H1 (cell line): ENCODE measurements at regions not wholly inside any gene's neighbourhood (a gene's known extent, or its start where the extent isn't known, plus 50 kb on each side); places are given as distances from the start of the nearest gene placed in this dataset.

Experiments used
- CTCF ChIA-PET: fragments of 300-600 bp; sonication (Branson Sonifier 250); formaldehyde crosslinking; loops from one replicate; lab custom pipeline; 2021; ENCODE audit not compliant: partially characterized antibody; lab: Charles Lee
- POLR2A ChIA-PET: fragments of 300-600 bp; sonication (Branson Sonifier 250); formaldehyde crosslinking; loops from one replicate; lab custom pipeline; 2021; ENCODE audit warnings: inconsistent platforms; ENCODE audit not compliant: partially characterized antibody; lab: Charles Lee
- DNase-seq, 2 experiments: peaks; one replicate each; pipeline versions ENCODE4 v3.0.0 to v3.0.0-alpha.2; 2010 to 2022; ENCODE audit warnings: low spot score in 2 of 2, low read depth in 1 of 2, mixed read lengths in 1 of 2
- FAIRE-seq: peaks from 2 replicates; lab custom pipeline; 2011; peaks lifted over from hg19 to GRCh38; lab: Jason Lieb, UNC
- H2AFZ ChIP-seq: 2 replicates; pipeline ENCODE4 v1.8.1; 2012; ENCODE audit warnings: low read length, inconsistent platforms
- H2AK5ac ChIP-seq: 2 replicates; pipeline ENCODE4 v1.6.1; 2013; ENCODE audit warnings: low read depth, low read length
- H2BK120ac ChIP-seq: replicated peaks from 2 replicates; pipeline ENCODE3; 2013; ENCODE audit warnings: low read depth, low read length, inconsistent platforms
- H2BK12ac ChIP-seq: 2 replicates; pipeline ENCODE4 v1.6.1; 2013; ENCODE audit warnings: low read depth, low read length
- H2BK15ac ChIP-seq: 2 replicates; pipeline ENCODE4 v1.6.1; 2013; ENCODE audit warnings: low read length
- H2BK20ac ChIP-seq: 2 replicates; pipeline ENCODE4 v1.6.1; 2013; ENCODE audit warnings: low read length
- H2BK5ac ChIP-seq: 2 replicates; pipeline ENCODE4 v1.6.1; 2013; ENCODE audit warnings: low read depth, low read length
- H3K14ac ChIP-seq: 2 replicates; pipeline ENCODE4 v1.6.1; 2013; ENCODE audit warnings: inconsistent platforms; ENCODE audit not compliant: insufficient read length
- H3K18ac ChIP-seq: 2 replicates; pipeline ENCODE4 v1.6.1; 2013; ENCODE audit warnings: low read length; ENCODE audit errors: extremely low read depth
- H3K23ac ChIP-seq: 2 replicates; pipeline ENCODE4 v1.6.1; 2013; ENCODE audit warnings: inconsistent platforms; ENCODE audit not compliant: insufficient read length
- H3K23me2 ChIP-seq: 2 replicates; pipeline ENCODE4 v1.6.1; 2013; ENCODE audit warnings: low read depth, low read length
- H3K27ac ChIP-seq: 2 replicates; pipeline ENCODE4 v1.6.1; 2011; ENCODE audit warnings: low read depth, low read length, inconsistent platforms
- H3K27me3 ChIP-seq, 4 experiments: replicated peaks in 1 of 4; 1 replicate in 1 of 4; 2 replicates in 3 of 4; pipeline versions ENCODE4 v1.6.1 to v1.8.1; 2011 to 2013; ENCODE audit warnings: low read length in 3 of 4, mild to moderate bottlenecking in 3 of 4, inconsistent platforms in 2 of 4, mixed read lengths in 2 of 4, moderate library complexity in 1 of 4; ENCODE audit not compliant: control insufficient read depth in 3 of 4, insufficient read depth in 3 of 4; ENCODE audit errors: extremely low read depth in 1 of 4
- H3K36me3 ChIP-seq, 4 experiments: 2 replicates each; pipeline versions ENCODE4 v1.6.1 to v1.8.1; 2011 to 2013; ENCODE audit warnings: mild to moderate bottlenecking in 4 of 4, low read length in 3 of 4, moderate library complexity in 2 of 4, control low read depth in 1 of 4, inconsistent platforms in 1 of 4; ENCODE audit not compliant: insufficient read depth in 4 of 4, control insufficient read depth in 2 of 4
- H3K4ac ChIP-seq: replicated peaks from 2 replicates; pipeline ENCODE3; 2013; ENCODE audit warnings: low read length, low read depth, mixed read lengths, inconsistent platforms; ENCODE audit not compliant: insufficient read length
- H3K4me1 ChIP-seq, 4 experiments: replicated peaks in 1 of 4; 1 replicate in 1 of 4; 2 replicates in 3 of 4; pipeline versions ENCODE4 v1.6.1 to v1.8.1; 2011 to 2013; ENCODE audit warnings: low read length in 3 of 4, inconsistent platforms in 2 of 4, mixed read lengths in 1 of 4; ENCODE audit not compliant: insufficient read depth in 4 of 4, control insufficient read depth in 3 of 4
- H3K4me2 ChIP-seq, 2 experiments: 2 replicates each; pipeline versions ENCODE4 v1.6.1 to v1.8.1; 2011 to 2013; ENCODE audit warnings: low read depth in 2 of 2, low read length in 2 of 2, control low read depth in 1 of 2, inconsistent platforms in 1 of 2, mild to moderate bottlenecking in 1 of 2; ENCODE audit not compliant: insufficient read depth in 1 of 2
- H3K4me3 ChIP-seq, 4 experiments: fragments of 200-600, 300-600 bp in 1 of 4; sonication (generic), shearing (Covaris generic), sonication (Bioruptor Twin) in 1 of 4; 2 replicates each; pipeline versions ENCODE4 v1.5.1 to v1.8.1; 2011 to 2016; ENCODE audit warnings: low read length in 4 of 4, low read depth in 3 of 4, control low read depth in 2 of 4, inconsistent platforms in 2 of 4, mild to moderate bottlenecking in 2 of 4, mixed read lengths in 1 of 4, moderate library complexity in 1 of 4; ENCODE audit not compliant: insufficient read depth in 2 of 4; ENCODE audit errors: extremely low read depth in 1 of 4
- H3K56ac ChIP-seq: replicated peaks from 2 replicates; pipeline ENCODE3; 2013; ENCODE audit warnings: low read depth, mild to moderate bottlenecking, mixed read lengths, low read length, inconsistent platforms; ENCODE audit not compliant: insufficient read length
- H3K79me1 ChIP-seq: 2 replicates; pipeline ENCODE4 v1.6.1; 2013; ENCODE audit warnings: low read depth, low read length, control low read depth
- H3K79me2 ChIP-seq, 2 experiments: 2 replicates each; pipeline versions ENCODE4 v1.6.1 to v1.8.1; 2012 to 2013; ENCODE audit warnings: low read length in 2 of 2, mild to moderate bottlenecking in 2 of 2, inconsistent platforms in 1 of 2; ENCODE audit not compliant: insufficient read depth in 2 of 2, control insufficient read depth in 1 of 2
- H3K9ac ChIP-seq, 4 experiments: replicated peaks in 1 of 4; 1 replicate in 1 of 4; 2 replicates in 3 of 4; pipeline versions ENCODE4 v1.6.1 to v1.8.1; 2011 to 2013; ENCODE audit warnings: low read depth in 3 of 4, low read length in 3 of 4, control low read depth in 2 of 4, mild to moderate bottlenecking in 2 of 4, moderate library complexity in 2 of 4, inconsistent platforms in 1 of 4; ENCODE audit errors: extremely low read depth in 1 of 4
- H3K9me3 ChIP-seq, 2 experiments: 2 replicates each; pipeline versions ENCODE4 v1.6.1 to v1.8.1; 2012 to 2013; ENCODE audit warnings: mild to moderate bottlenecking in 2 of 2, moderate library complexity in 2 of 2, control low read depth in 1 of 2, inconsistent platforms in 1 of 2, low read depth in 1 of 2, low read length in 1 of 2, mixed read lengths in 1 of 2; ENCODE audit not compliant: insufficient read depth in 2 of 2
- H4K20me1 ChIP-seq, 2 experiments: replicated peaks in 1 of 2; 2 replicates each; pipeline versions ENCODE3 to v1.8.1; 2011 to 2013; ENCODE audit warnings: inconsistent platforms in 2 of 2, low read length in 2 of 2, mild to moderate bottlenecking in 1 of 2; ENCODE audit not compliant: insufficient read depth in 2 of 2, control insufficient read depth in 1 of 2
- H4K5ac ChIP-seq: 2 replicates; pipeline ENCODE4 v1.6.1; 2013; ENCODE audit warnings: low read length, low read depth, mixed read lengths, inconsistent platforms; ENCODE audit not compliant: insufficient read length
- H4K8ac ChIP-seq: 2 replicates; pipeline ENCODE4 v1.8.0; 2013; ENCODE audit warnings: mild to moderate bottlenecking, moderate library complexity, low read length, inconsistent platforms; ENCODE audit not compliant: insufficient read depth; ENCODE audit errors: extremely low read depth
- H4K91ac ChIP-seq: replicated peaks from 2 replicates; pipeline ENCODE3; 2013; ENCODE audit warnings: low read length, mixed read lengths, inconsistent platforms; ENCODE audit not compliant: insufficient read length
- NANOG ChIP-seq: IDR thresholded peaks from 2 replicates; pipeline ENCODE4 v1.6.1; 2011; ENCODE audit warnings: low read length, low read depth, mild to moderate bottlenecking, inconsistent platforms; ENCODE audit not compliant: insufficient read depth, poor library complexity, severe bottlenecking
- WGBS, 2 experiments: shearing (Covaris generic) in 1 of 2; methylation state at CpG; one replicate each; pipeline versions ENCODE4 v1.1.6 to v1.1.7; 2013 to 2015; ENCODE audit warnings: low lambda C conversion rate in 2 of 2, mixed read lengths in 2 of 2, inconsistent platforms in 1 of 2, low coverage in 1 of 2, missing lambda C conversion rate in 1 of 2; ENCODE audit not compliant: insufficient replicate concordance in 2 of 2, insufficient coverage in 1 of 2, insufficient read length in 1 of 2; ENCODE audit errors: extremely low coverage in 1 of 2, missing lambda C conversion rate in 1 of 2; 5-methylcytosine and 5-hydroxymethylcytosine counted together

- H3K4me3 ChIP-seq, result peak overlapping the region in 1 of 4 experiments; percentile 12; a peak in 1 of 8 replicates
- H3K56ac ChIP-seq, result no peak overlapping the region
- H2BK120ac ChIP-seq, result no peak overlapping the region
- ChIA-PET POLR2A (no interaction called here), CTCF (interaction anchor here (0.6 kb wide), 1 partner anchor 181 kb away, joined by 4 read pairs; no protein-coding TSS in a partner anchor)
- H3K4ac ChIP-seq, result no peak overlapping the region
- no peak overlapping the region for H3K9ac ChIP-seq
- H4K91ac ChIP-seq, result no peak overlapping the region
- H3K4me2 ChIP-seq, result peak overlapping the region; percentile 2 to 4; a peak in 2 of 4 replicates
- no peak overlapping the region for H2BK15ac ChIP-seq
- peak overlapping the region; percentile 67; the same call in 1 of the 2 replicates for H2BK20ac ChIP-seq
- H2BK5ac ChIP-seq, result peak overlapping the region; percentile 62; the same call in 1 of the 2 replicates
- H3K14ac ChIP-seq, result no peak overlapping the region
- no peak overlapping the region for H2AFZ ChIP-seq
- no peaks in the 10 kb centered on the region for H3K79me2 ChIP-seq
- H2BK12ac ChIP-seq, result no peak overlapping the region; the same call in 1 of the 2 replicates
- no peak overlapping the region for H3K18ac ChIP-seq
- H3K36me3 ChIP-seq, result no peaks in the 10 kb centered on the region
- no peak overlapping the region for H3K23ac ChIP-seq
- no peak for FAIRE-seq
- H3K23me2 ChIP-seq, result no peaks in the 10 kb centered on the region; the same call in 1 of the 2 replicates
- H2AK5ac ChIP-seq, result no peak overlapping the region
- 70% methylated on average over 5 of the region's 5 CpGs; no CpG with 5 or more reads in 1 of the 2 experiments for WGBS, 2 experiments
- DNase-seq, result no peak
- H3K9me3 ChIP-seq, result peaks cover 0 to 2% of the 10 kb centered on the region in 2 experiments; a peak in 1 of 4 replicates
- H4K20me1 ChIP-seq, result no peaks in the 10 kb centered on the region
- peaks cover 5 to 23% (median 18%) of the 10 kb centered on the region in 4 experiments for H3K4me1 ChIP-seq
- no peak overlapping the region for H4K8ac ChIP-seq
- H4K5ac ChIP-seq, result no peak overlapping the region
- H3K79me1 ChIP-seq, result no peaks in the 10 kb centered on the region; the same call in 1 of the 2 replicates
- no peaks in the 10 kb centered on the region for H3K27me3 ChIP-seq
- no peak overlapping the region for H3K27ac ChIP-seq
- TF ChIP-seq NANOG, result peak; percentile 65
Observed at GRCh38 chr4:125642645-125643044, 327.9 kb downstream of the FAT4 start.
